Endodermal cell (in vitro differentiated cells): ENCODE measurements at regions not wholly inside any gene's neighbourhood (a gene's known extent, or its start where the extent isn't known, plus 50 kb on each side); places are given as distances from the start of the nearest gene placed in this dataset.
"Not testable (repeated sequence)": the region's sequence is repeated elsewhere in the genome, so short reads cannot be mapped to it uniquely, and the experiment has no call there.

Experiments used
- DNase-seq: peaks from one replicate; pipeline ENCODE4 v3.0.0-alpha.2; 2017
- H3K27ac ChIP-seq: 2 replicates; pipeline ENCODE4 v1.5.1; 2013; ENCODE audit warnings: mild to moderate bottlenecking, low read depth, low read length, moderate library complexity
- H3K27me3 ChIP-seq: 2 replicates; pipeline ENCODE4 v1.6.1; 2013; ENCODE audit warnings: mild to moderate bottlenecking, low read length, moderate library complexity; ENCODE audit not compliant: insufficient read depth, control insufficient read depth, poor library complexity, severe bottlenecking
- H3K36me3 ChIP-seq: 2 replicates; pipeline ENCODE4 v1.7.0; 2013; ENCODE audit warnings: mild to moderate bottlenecking, low read length, moderate library complexity; ENCODE audit not compliant: control insufficient read depth, insufficient read depth
- H3K4me1 ChIP-seq: one replicate; pipeline ENCODE4 v1.7.0; 2013; ENCODE audit warnings: low read length; ENCODE audit not compliant: control insufficient read depth, insufficient read depth
- H3K4me3 ChIP-seq: 2 replicates; pipeline ENCODE4 v1.5.1; 2013; ENCODE audit warnings: mild to moderate bottlenecking, low read length, moderate library complexity
- H3K9ac ChIP-seq: 2 replicates; pipeline ENCODE4 v1.6.1; 2013; ENCODE audit warnings: mild to moderate bottlenecking, low read length, moderate library complexity; ENCODE audit not compliant: poor library complexity, severe bottlenecking; ENCODE audit errors: extremely low read depth
- H3K9me3 ChIP-seq: 2 replicates; pipeline ENCODE4 v1.6.1; 2013; ENCODE audit warnings: mild to moderate bottlenecking, low read length, moderate library complexity; ENCODE audit not compliant: control insufficient read depth
- H3K27ac Mint-ChIP-seq: 2 replicates; pipeline ENCODE4 v1.8.0; 2020; ENCODE audit warnings: mixed read lengths
- H3K27me3 Mint-ChIP-seq: 2 replicates; pipeline ENCODE4 v1.8.0; 2021; ENCODE audit warnings: mild to moderate bottlenecking, mixed read lengths; ENCODE audit not compliant: insufficient read depth
- H3K36me3 Mint-ChIP-seq: 2 replicates; pipeline ENCODE4 v1.8.0; 2020; ENCODE audit warnings: low read depth, mixed read lengths
- H3K4me1 Mint-ChIP-seq: 2 replicates; pipeline ENCODE4 v1.8.0; 2020; ENCODE audit warnings: mixed read lengths
- H3K4me3 Mint-ChIP-seq: 2 replicates; pipeline ENCODE4 v1.8.0; 2020; ENCODE audit warnings: mild to moderate bottlenecking, moderate library complexity, mixed read lengths
- H3K9me3 Mint-ChIP-seq: 2 replicates; pipeline ENCODE4 v1.8.0; 2020; ENCODE audit warnings: mild to moderate bottlenecking, mixed read lengths
- CTCF ChIP-seq: fragments of 200-600 bp; sonication (generic); conservative IDR thresholded peaks from 2 replicates; pipeline ENCODE4 v1.5.0; 2021; ENCODE audit warnings: antibody characterized with exemption, mild to moderate bottlenecking
- WGBS, 2 experiments: methylation state at CpG; one replicate each; pipeline versions ENCODE4 v1.1.5 to v1.1.7; 2013; ENCODE audit warnings: missing lambda C conversion rate in 2 of 2, mixed read lengths in 1 of 2; ENCODE audit not compliant: insufficient coverage in 1 of 2, insufficient read length in 1 of 2; 5-methylcytosine and 5-hydroxymethylcytosine counted together

- no peaks in the 10 kb centered on the region for H3K27me3 Mint-ChIP-seq
- no peak overlapping the region for H3K4me3 Mint-ChIP-seq
- peaks cover 4% of the 10 kb centered on the region for H3K4me1 ChIP-seq
- no peak for DNase-seq
- peaks cover 42% of the 10 kb centered on the region for H3K4me1 Mint-ChIP-seq
- H3K36me3 ChIP-seq, result no peaks in the 10 kb centered on the region
- H3K27me3 ChIP-seq, result no peaks in the 10 kb centered on the region
- no peak overlapping the region for H3K9ac ChIP-seq
- H3K27ac Mint-ChIP-seq, result no peak overlapping the region
- H3K27ac ChIP-seq, result no peak overlapping the region
- H3K4me3 ChIP-seq, result no peak overlapping the region
- no peak for TF ChIP-seq CTCF
- WGBS, 2 experiments, result 92% methylated on average over 2 of the region's 2 CpGs; no CpG with 5 or more reads in 1 of the 2 experiments
- H3K9me3 ChIP-seq, result no peaks in the 10 kb centered on the region
- no peaks in the 10 kb centered on the region for H3K9me3 Mint-ChIP-seq
- no peaks in the 10 kb centered on the region for H3K36me3 Mint-ChIP-seq
Measured at GRCh38 chr16:59614466-59615240, 880.5 kb upstream of the GOT2 start.

- H3K27ac ChIP-seq, H3K27me3 ChIP-seq, H3K4me3 ChIP-seq, H3K9me3 ChIP-seq, H3K27me3 Mint-ChIP-seq, H3K36me3 ChIP-seq, H3K4me1 ChIP-seq, H3K9ac ChIP-seq, H3K36me3 Mint-ChIP-seq, H3K9me3 Mint-ChIP-seq: not testable (repeated sequence)
- Mint-ChIP-seq H3K27ac (peak overlapping the region; percentile 91), H3K4me1 (peaks cover 46% of the 10 kb centered on the region), H3K4me3 (peak overlapping the region; percentile 33)
- 50 to 55% methylated on average over 2 to 8 of the region's 8 CpGs for WGBS, 2 experiments
- peak; percentile 85 for DNase-seq
Measured at GRCh38 chr16:59612910-59613620, 878.9 kb upstream of the GOT2 start.

GRCh38 chr16:59612094-59612493 is 878.0 kb upstream of the GOT2 start:
- Mint-ChIP-seq H3K36me3 (no peaks in the 10 kb centered on the region), H3K4me1 (peaks cover 47% of the 10 kb centered on the region), H3K4me3 (no peak overlapping the region), H3K27ac (no peak overlapping the region), H3K9me3 (no peaks in the 10 kb centered on the region), H3K27me3 (no peaks in the 10 kb centered on the region)
- DNase-seq, result peak; percentile 60
- 29% methylated on average over 1 of the region's 3 CpGs; no CpG with 5 or more reads in 1 of the 2 experiments for WGBS, 2 experiments
- H3K4me1 ChIP-seq, result peaks cover 4% of the 10 kb centered on the region
- no peak overlapping the region for H3K27ac ChIP-seq
- TF ChIP-seq CTCF, result no peak
- peaks cover 6% of the 10 kb centered on the region for H3K27me3 ChIP-seq
- no peaks in the 10 kb centered on the region for H3K9me3 ChIP-seq
- no peak overlapping the region for H3K9ac ChIP-seq
- no peaks in the 10 kb centered on the region for H3K36me3 ChIP-seq
- no peak overlapping the region for H3K4me3 ChIP-seq
